Fibroblast of lung (primary cell): ENCODE measurements at regions not wholly inside any gene's neighbourhood (a gene's known extent, or its start where the extent isn't known, plus 50 kb on each side); places are given as distances from the start of the nearest gene placed in this dataset.

Experiments
- EZH2 ChIP-seq: IDR thresholded peaks from 2 replicates; pipeline ENCODE4 v1.5.1; 2012; ENCODE audit warnings: low read length, control low read depth, mild to moderate bottlenecking; ENCODE audit errors: missing control alignments
- TF ChIP-seq, protein P1 (sequence below), 2 donors: IDR thresholded peaks in 1 of 2; conservative IDR thresholded peaks in 1 of 2; 1 replicate in 1 of 2; 2 replicates in 1 of 2; pipeline ENCODE4 v1.5.1; 2011 to 2012; ENCODE audit warnings: low read length in 2 of 2, control low read depth in 1 of 2, inconsistent platforms in 1 of 2, low read depth in 1 of 2, mild to moderate bottlenecking in 1 of 2

DNA sequence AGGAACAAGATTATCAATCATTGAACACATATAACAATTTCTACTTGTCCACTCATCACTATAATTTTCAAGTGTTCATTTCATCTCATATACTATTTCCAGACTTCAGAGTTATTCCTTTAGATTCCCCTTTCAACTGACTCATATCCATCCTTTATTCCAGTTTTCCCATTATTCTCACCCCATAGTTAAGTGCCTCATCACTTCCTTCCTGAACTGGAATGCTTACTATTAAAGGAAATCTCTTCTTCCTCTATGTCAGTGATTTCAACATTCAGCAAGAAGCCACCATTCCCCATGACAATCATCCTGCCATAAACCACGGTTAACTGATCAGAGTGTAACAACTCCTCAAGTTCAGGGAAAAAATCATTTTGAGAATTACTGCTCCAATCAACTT lies 198.9 kb downstream of the FBXO8 start:
- TF ChIP-seq, protein P1, sequence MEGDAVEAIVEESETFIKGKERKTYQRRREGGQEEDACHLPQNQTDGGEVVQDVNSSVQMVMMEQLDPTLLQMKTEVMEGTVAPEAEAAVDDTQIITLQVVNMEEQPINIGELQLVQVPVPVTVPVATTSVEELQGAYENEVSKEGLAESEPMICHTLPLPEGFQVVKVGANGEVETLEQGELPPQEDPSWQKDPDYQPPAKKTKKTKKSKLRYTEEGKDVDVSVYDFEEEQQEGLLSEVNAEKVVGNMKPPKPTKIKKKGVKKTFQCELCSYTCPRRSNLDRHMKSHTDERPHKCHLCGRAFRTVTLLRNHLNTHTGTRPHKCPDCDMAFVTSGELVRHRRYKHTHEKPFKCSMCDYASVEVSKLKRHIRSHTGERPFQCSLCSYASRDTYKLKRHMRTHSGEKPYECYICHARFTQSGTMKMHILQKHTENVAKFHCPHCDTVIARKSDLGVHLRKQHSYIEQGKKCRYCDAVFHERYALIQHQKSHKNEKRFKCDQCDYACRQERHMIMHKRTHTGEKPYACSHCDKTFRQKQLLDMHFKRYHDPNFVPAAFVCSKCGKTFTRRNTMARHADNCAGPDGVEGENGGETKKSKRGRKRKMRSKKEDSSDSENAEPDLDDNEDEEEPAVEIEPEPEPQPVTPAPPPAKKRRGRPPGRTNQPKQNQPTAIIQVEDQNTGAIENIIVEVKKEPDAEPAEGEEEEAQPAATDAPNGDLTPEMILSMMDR (conservative IDR thresholded peaks at IDR 0.05 in 1 of 2, IDR thresholded peaks at IDR 0.05 in 1 of 2; ENCODE audit: low read depth in 1 of 2, low read length in 2 of 2) = no peak
- TF ChIP-seq EZH2 = no peak
